ENCODE measurements at regions not wholly inside any gene's neighbourhood (a gene's known extent, or its start where the extent isn't known, plus 50 kb on each side); places are given as distances from the start of the nearest gene placed in this dataset.

DNA sequence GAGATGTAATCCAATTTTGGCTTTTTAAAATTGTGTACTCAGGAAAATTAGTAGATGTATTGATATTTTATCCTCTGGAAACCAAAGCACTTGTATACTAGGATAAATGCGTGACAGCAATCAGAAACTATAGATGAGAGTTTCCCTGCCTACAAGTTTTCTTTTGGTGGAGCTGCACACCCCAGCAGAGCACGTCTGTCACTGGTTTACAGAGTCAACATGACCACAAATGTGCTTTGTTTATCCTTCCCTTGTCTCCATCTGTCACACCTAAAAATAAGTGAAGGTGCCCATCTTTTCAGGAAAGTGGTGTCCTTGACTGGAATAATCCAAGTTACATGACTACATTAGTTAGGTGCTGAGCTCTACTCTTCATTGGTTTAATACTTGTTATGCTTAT lies 210.4 kb upstream of the DSEL start:
- no peaks in the 10 kb centered on the region for H3K36me3 ChIP-seq (ENCODE audit: low read depth)
- H3K4me3 ChIP-seq (ENCODE audit: severe bottlenecking) = no peak overlapping the region
- ATAC-seq (ENCODE audit: low read depth) (no peak), DNase-seq (ENCODE audit: low spot score) (no peak)
- H3K4me1 ChIP-seq (ENCODE audit: insufficient read depth, poor library complexity, severe bottlenecking) = peaks cover 29% of the 10 kb centered on the region
- H3K9me3 ChIP-seq (ENCODE audit: severe bottlenecking) = peaks cover 3% of the 10 kb centered on the region
- no peak overlapping the region for H3K27ac ChIP-seq (ENCODE audit: poor library complexity, severe bottlenecking)
- TF ChIP-seq, protein P1, sequence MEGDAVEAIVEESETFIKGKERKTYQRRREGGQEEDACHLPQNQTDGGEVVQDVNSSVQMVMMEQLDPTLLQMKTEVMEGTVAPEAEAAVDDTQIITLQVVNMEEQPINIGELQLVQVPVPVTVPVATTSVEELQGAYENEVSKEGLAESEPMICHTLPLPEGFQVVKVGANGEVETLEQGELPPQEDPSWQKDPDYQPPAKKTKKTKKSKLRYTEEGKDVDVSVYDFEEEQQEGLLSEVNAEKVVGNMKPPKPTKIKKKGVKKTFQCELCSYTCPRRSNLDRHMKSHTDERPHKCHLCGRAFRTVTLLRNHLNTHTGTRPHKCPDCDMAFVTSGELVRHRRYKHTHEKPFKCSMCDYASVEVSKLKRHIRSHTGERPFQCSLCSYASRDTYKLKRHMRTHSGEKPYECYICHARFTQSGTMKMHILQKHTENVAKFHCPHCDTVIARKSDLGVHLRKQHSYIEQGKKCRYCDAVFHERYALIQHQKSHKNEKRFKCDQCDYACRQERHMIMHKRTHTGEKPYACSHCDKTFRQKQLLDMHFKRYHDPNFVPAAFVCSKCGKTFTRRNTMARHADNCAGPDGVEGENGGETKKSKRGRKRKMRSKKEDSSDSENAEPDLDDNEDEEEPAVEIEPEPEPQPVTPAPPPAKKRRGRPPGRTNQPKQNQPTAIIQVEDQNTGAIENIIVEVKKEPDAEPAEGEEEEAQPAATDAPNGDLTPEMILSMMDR (IDR thresholded peaks at IDR 0.05; ENCODE audit: poor library complexity, severe bottlenecking) = no peak
- H3K27me3 ChIP-seq (ENCODE audit: insufficient read depth, poor library complexity, severe bottlenecking) = no peaks in the 10 kb centered on the region

- no peak for DNase-seq (ENCODE audit: low spot score)
- H3K4me1 ChIP-seq (ENCODE audit: insufficient read depth, poor library complexity, severe bottlenecking) = no peaks in the 10 kb centered on the region
- no peaks in the 10 kb centered on the region for H3K9me3 ChIP-seq (ENCODE audit: severe bottlenecking)
- no peak overlapping the region for H3K27ac ChIP-seq (ENCODE audit: poor library complexity, severe bottlenecking)
- no peak overlapping the region for H3K4me3 ChIP-seq (ENCODE audit: severe bottlenecking)
- ATAC-seq (ENCODE audit: low read depth) = no peak
- H3K27me3 ChIP-seq (ENCODE audit: insufficient read depth, poor library complexity, severe bottlenecking) = no peaks in the 10 kb centered on the region
- TF ChIP-seq, protein P1 (IDR thresholded peaks at IDR 0.05; ENCODE audit: poor library complexity, severe bottlenecking) = no peak
- H3K36me3 ChIP-seq (ENCODE audit: low read depth) = no peaks in the 10 kb centered on the region
Observed at GRCh38 chr18:67717800-67718199, 201.3 kb upstream of the DSEL start.

DNA sequence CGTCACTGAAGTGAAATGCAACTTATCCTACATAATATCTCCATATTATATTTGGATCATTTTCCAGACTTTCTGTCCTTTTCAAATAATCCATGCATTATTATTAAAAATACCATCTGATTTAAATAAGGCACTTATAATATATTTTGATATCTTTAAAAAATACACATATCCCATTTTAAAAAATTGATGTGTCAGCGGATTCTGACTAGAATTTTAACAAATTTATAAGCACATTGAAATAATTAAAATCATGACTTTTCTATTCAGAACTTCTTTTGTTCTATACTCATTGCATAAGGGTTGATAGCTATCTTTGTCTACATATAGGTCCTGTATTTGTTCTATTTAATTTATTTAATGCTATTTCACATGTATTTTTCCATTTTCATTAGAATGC lies 199.0 kb upstream of the DSEL start:
- Histone ChIP-seq H3K4me3 (ENCODE audit: severe bottlenecking) (no peak overlapping the region), H3K27ac (ENCODE audit: poor library complexity, severe bottlenecking) (no peak overlapping the region), H3K27me3 (ENCODE audit: insufficient read depth, poor library complexity, severe bottlenecking) (no peaks in the 10 kb centered on the region), H3K9me3 (ENCODE audit: severe bottlenecking) (no peaks in the 10 kb centered on the region), H3K36me3 (ENCODE audit: low read depth) (no peaks in the 10 kb centered on the region), H3K4me1 (ENCODE audit: insufficient read depth, poor library complexity, severe bottlenecking) (no peaks in the 10 kb centered on the region)
- TF ChIP-seq, protein P1 (IDR thresholded peaks at IDR 0.05; ENCODE audit: poor library complexity, severe bottlenecking) = no peak
- no peak for ATAC-seq (ENCODE audit: low read depth)
- no peak for DNase-seq (ENCODE audit: low spot score)

DNA sequence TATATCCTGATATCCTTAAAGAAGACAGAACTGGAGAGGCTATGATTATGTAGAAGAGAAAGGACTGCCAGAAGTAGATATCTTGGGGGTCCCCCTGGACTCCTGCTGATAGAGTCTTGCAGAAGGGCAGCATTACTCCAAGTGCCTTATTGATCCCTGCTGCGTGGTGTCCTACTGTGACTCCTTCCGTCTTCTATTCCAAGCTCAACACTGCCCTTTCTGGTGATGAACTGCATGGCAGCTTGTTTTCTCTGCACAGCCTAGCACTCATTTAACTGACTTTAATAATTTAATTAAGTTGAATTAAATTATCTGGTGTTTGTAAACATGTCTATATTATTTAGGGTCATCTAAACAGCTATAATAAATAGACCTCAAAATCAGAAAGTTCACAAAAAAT lies 194.1 kb upstream of the DSEL start:
- H3K9me3 ChIP-seq (ENCODE audit: severe bottlenecking) = no peaks in the 10 kb centered on the region
- no peak overlapping the region for H3K27ac ChIP-seq (ENCODE audit: poor library complexity, severe bottlenecking)
- no peaks in the 10 kb centered on the region for H3K27me3 ChIP-seq (ENCODE audit: insufficient read depth, poor library complexity, severe bottlenecking)
- no peaks in the 10 kb centered on the region for H3K4me1 ChIP-seq (ENCODE audit: insufficient read depth, poor library complexity, severe bottlenecking)
- H3K4me3 ChIP-seq (ENCODE audit: severe bottlenecking) = no peak overlapping the region
- DNase-seq (ENCODE audit: low spot score) = no peak
- no peak for ATAC-seq (ENCODE audit: low read depth)
- H3K36me3 ChIP-seq (ENCODE audit: low read depth) = no peaks in the 10 kb centered on the region
- TF ChIP-seq, protein P1 (IDR thresholded peaks at IDR 0.05; ENCODE audit: poor library complexity, severe bottlenecking) = peak; percentile 26

- Histone ChIP-seq H3K27ac (ENCODE audit: poor library complexity, severe bottlenecking) (no peak overlapping the region), H3K4me3 (ENCODE audit: severe bottlenecking) (no peak overlapping the region), H3K36me3 (ENCODE audit: low read depth) (no peaks in the 10 kb centered on the region), H3K27me3 (ENCODE audit: insufficient read depth, poor library complexity, severe bottlenecking) (no peaks in the 10 kb centered on the region), H3K9me3 (ENCODE audit: severe bottlenecking) (no peaks in the 10 kb centered on the region), H3K4me1 (ENCODE audit: insufficient read depth, poor library complexity, severe bottlenecking) (no peaks in the 10 kb centered on the region)
- DNase-seq (ENCODE audit: low spot score) (no peak), ATAC-seq (ENCODE audit: low read depth) (0 out of 3 replicates have a peak, but pooled peaks have one; percentile 46)
- TF ChIP-seq, protein P1 (IDR thresholded peaks at IDR 0.05; ENCODE audit: poor library complexity, severe bottlenecking) = no peak
Observed at GRCh38 chr18:67705748-67706147, 189.2 kb upstream of the DSEL start.

All from RWPE2 (cell line).